ENCODE measurements at regions not wholly inside any gene's neighbourhood (a gene's known extent, or its start where the extent isn't known, plus 50 kb on each side); places are given as distances from the start of the nearest gene placed in this dataset.

- TF ChIP-seq CTCF (IDR thresholded peaks at IDR 0.05) (no peak), POLR2A (IDR thresholded peaks at IDR 0.05) (no peak)
Measured at GRCh38 chr3:101144105-101144504, 150.9 kb upstream of the ABI3BP start.

All from right lobe of liver (tissue), 4 donors.